HL-60 (cell line): ENCODE measurements at regions not wholly inside any gene's neighbourhood (a gene's known extent, or its start where the extent isn't known, plus 50 kb on each side); places are given as distances from the start of the nearest gene placed in this dataset.

Source experiments
- GABPA ChIP-seq: IDR thresholded peaks from 2 replicates; pipeline ENCODE4 v1.6.1; 2012; ENCODE audit warnings: low read depth
- POLR2AphosphoS5 ChIP-seq: IDR thresholded peaks from 2 replicates; pipeline ENCODE4 v1.6.1; 2012; ENCODE audit warnings: low read depth
- SPI1 ChIP-seq: IDR thresholded peaks from 2 replicates; pipeline ENCODE4 v1.6.1; 2012; ENCODE audit warnings: low read depth, mild to moderate bottlenecking, borderline replicate concordance
- TF ChIP-seq, protein P1 (sequence below): IDR thresholded peaks from 2 replicates; pipeline ENCODE4 v1.6.1; 2012; ENCODE audit warnings: low read depth; ENCODE audit not compliant: insufficient replicate concordance
- TF ChIP-seq, protein P2 (sequence below): IDR thresholded peaks from one replicate; pipeline ENCODE4 v1.5.1; 2011; ENCODE audit warnings: low read length, control low read depth, inconsistent platforms; ENCODE audit not compliant: insufficient read depth

DNA sequence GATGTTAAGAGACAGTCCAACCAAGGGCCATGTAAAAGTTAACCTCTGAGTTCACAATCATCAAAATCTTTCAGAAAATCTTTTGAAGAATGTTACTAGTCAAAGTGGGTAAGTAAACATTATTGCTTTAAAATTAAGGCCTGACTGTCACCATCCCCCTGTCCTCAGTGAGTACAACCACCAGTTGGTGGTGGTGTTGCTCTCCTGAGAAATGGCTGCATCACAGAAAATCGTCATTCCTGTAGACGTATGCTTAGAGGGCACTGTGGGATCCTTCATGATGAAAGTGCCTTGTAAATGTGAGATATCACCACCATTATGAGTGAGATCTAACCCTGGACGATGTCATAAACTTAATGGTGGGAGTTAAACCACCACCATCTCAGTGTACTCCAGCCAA, 451.2 kb downstream of the RPS29 start:
- TF ChIP-seq POLR2AphosphoS5, result no peak
- TF ChIP-seq, protein P1, sequence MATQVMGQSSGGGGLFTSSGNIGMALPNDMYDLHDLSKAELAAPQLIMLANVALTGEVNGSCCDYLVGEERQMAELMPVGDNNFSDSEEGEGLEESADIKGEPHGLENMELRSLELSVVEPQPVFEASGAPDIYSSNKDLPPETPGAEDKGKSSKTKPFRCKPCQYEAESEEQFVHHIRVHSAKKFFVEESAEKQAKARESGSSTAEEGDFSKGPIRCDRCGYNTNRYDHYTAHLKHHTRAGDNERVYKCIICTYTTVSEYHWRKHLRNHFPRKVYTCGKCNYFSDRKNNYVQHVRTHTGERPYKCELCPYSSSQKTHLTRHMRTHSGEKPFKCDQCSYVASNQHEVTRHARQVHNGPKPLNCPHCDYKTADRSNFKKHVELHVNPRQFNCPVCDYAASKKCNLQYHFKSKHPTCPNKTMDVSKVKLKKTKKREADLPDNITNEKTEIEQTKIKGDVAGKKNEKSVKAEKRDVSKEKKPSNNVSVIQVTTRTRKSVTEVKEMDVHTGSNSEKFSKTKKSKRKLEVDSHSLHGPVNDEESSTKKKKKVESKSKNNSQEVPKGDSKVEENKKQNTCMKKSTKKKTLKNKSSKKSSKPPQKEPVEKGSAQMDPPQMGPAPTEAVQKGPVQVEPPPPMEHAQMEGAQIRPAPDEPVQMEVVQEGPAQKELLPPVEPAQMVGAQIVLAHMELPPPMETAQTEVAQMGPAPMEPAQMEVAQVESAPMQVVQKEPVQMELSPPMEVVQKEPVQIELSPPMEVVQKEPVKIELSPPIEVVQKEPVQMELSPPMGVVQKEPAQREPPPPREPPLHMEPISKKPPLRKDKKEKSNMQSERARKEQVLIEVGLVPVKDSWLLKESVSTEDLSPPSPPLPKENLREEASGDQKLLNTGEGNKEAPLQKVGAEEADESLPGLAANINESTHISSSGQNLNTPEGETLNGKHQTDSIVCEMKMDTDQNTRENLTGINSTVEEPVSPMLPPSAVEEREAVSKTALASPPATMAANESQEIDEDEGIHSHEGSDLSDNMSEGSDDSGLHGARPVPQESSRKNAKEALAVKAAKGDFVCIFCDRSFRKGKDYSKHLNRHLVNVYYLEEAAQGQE, result no peak
- TF ChIP-seq, protein P2, sequence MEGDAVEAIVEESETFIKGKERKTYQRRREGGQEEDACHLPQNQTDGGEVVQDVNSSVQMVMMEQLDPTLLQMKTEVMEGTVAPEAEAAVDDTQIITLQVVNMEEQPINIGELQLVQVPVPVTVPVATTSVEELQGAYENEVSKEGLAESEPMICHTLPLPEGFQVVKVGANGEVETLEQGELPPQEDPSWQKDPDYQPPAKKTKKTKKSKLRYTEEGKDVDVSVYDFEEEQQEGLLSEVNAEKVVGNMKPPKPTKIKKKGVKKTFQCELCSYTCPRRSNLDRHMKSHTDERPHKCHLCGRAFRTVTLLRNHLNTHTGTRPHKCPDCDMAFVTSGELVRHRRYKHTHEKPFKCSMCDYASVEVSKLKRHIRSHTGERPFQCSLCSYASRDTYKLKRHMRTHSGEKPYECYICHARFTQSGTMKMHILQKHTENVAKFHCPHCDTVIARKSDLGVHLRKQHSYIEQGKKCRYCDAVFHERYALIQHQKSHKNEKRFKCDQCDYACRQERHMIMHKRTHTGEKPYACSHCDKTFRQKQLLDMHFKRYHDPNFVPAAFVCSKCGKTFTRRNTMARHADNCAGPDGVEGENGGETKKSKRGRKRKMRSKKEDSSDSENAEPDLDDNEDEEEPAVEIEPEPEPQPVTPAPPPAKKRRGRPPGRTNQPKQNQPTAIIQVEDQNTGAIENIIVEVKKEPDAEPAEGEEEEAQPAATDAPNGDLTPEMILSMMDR, result no peak
- TF ChIP-seq GABPA, result no peak
- no peak for TF ChIP-seq SPI1
